ENCODE measurements at regions not wholly inside any gene's neighbourhood (a gene's known extent, or its start where the extent isn't known, plus 50 kb on each side); places are given as distances from the start of the nearest gene placed in this dataset.

DNA sequence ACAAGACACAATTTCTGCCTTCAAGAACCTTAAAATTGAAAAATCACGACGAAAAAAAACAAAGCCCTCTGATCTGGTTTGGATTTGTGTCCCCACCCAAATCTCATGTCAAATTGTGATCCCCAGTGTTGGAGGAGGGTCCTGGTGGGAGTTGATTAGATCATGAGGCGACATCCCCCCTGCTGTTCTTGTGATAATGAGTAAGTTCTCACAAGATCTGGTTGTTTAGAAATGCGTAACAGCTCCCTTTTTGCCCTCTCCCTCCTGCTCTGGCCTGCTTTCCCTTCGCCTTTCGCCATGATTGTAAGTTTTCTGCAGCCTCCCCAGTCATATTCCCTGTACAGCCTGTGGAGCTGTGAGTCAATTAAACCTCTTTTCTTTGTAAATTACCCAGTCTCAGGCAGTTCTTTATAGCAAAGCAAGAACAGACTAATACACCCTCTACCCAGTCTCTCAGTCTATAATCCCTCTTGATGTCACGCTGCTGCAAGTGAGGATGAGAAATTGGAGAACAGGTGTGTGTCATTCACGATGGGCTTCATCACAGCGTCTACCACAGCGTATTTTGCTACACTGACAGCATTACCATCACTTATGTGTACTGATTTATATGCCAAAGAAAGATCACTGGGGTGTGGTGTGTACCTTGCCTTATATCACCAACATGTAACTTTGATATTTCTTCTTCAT is 330.7 kb downstream of the MTX2 start:
- H3K27ac Mint-ChIP-seq, result no peak overlapping the region
- no peaks in the 10 kb centered on the region for H3K36me3 Mint-ChIP-seq (ENCODE audit: low read depth)
- peaks cover 27% of the 10 kb centered on the region for H3K27me3 Mint-ChIP-seq (ENCODE audit: low read depth)
- H3K4me3 Mint-ChIP-seq, result no peak overlapping the region
- no peaks in the 10 kb centered on the region for H3K9me3 Mint-ChIP-seq
- no peaks in the 10 kb centered on the region for H3K4me1 Mint-ChIP-seq (ENCODE audit: low read depth)
- DNase-seq (ENCODE audit: low spot score), result no peak

DNA sequence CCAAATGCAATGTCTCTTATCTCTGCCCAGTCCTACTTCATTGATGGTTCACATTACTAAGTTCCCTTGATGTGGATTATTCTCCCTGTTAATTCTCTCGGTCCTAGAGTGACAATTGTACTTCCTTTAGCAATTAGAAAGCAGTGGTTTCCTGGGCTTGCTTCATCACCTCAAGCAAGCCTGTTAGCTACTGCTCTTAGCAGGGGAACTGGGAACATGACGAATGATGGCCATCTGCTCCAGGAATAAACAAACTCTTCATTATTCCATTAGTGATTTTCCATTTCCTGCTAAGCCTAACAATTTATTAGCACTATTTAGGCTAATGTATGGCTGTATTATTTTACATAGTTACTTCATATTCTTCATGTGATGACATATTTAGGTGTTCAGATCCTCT is 331.8 kb downstream of the MTX2 start:
- Mint-ChIP-seq H3K27ac (no peak overlapping the region), H3K4me3 (no peak overlapping the region), H3K36me3 (ENCODE audit: low read depth) (no peaks in the 10 kb centered on the region), H3K27me3 (ENCODE audit: low read depth) (peaks cover 25% of the 10 kb centered on the region), H3K4me1 (ENCODE audit: low read depth) (no peaks in the 10 kb centered on the region), H3K9me3 (no peaks in the 10 kb centered on the region)
- no peak for DNase-seq (ENCODE audit: low spot score)

DNA sequence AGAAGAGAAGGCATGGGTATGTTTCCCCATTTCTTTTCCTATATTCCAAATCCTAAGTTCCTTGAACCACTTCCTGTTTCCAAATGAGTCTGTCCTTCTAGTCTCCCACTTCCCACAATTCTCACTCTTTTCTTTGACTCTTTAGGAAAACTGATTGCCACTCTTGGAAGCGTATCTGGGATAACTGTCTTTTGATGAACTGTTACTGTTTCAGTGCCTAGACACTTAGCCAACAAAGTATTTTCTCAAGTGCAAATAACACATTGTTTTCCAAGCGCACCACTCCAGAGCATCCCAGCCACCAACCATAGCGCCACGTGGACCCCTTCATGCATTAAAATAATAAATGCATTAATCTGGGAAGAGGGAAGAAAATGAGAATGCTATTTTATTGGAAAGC is 342.8 kb downstream of the MTX2 start:
- DNase-seq (ENCODE audit: low spot score), result no peak
- Mint-ChIP-seq H3K27me3 (ENCODE audit: low read depth) (peaks cover 9% of the 10 kb centered on the region), H3K4me1 (ENCODE audit: low read depth) (no peaks in the 10 kb centered on the region), H3K36me3 (ENCODE audit: low read depth) (no peaks in the 10 kb centered on the region), H3K9me3 (no peaks in the 10 kb centered on the region), H3K27ac (no peak overlapping the region), H3K4me3 (no peak overlapping the region)

DNA sequence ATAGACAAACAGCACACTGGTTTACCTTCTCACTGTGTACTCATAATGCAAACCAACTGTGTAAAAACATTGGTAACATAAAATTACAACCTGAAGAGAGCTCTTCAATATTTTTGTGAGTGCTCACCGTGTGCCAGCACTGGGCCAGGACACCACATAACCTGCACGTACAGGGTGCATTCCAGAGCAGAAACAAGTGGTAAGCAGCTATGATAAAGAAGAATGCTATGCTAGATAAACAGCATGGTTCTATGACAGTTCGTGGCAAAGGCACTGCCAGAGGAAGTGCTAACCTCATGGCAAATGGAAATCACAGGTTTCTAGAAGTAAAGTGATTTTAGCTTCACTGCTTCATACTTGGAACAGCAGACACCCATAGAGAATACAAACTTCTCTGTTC is 343.5 kb downstream of the MTX2 start:
- H3K9me3 Mint-ChIP-seq, result no peaks in the 10 kb centered on the region

DNA sequence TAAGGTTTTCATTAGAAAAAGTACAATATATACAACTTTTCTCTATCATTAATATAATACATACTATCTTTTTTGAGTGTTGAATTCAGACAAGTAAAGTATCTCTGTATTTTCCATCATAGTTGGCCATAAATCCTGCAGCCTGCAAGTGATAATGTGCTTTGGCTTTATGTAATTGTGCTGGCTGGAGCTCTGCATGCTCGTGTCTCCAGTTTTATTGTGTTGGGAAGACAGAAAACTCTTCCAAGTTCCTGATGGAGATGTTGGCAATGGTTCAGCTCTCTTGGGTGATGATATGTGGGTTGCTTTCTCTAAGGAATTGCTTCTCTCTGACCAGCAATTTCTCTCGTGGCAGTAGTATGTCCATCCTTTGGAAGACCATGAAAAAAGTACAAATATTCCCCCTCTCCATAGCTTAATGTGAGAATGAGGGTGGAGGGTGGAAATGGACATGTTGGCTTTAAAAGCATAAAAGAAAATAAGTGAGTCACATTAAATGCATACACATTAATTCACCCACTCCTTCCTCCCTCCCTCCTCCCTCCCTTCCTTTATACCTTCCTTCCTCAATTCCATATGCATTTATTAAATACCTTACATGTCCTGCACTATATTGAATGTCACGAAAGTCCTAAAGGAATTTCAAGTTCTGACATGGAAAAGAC is 344.2 kb downstream of the MTX2 start:
- no peak for DNase-seq (ENCODE audit: low spot score)
- Mint-ChIP-seq H3K36me3 (ENCODE audit: low read depth) (no peaks in the 10 kb centered on the region), H3K27ac (no peak overlapping the region), H3K4me3 (no peak overlapping the region), H3K9me3 (no peaks in the 10 kb centered on the region), H3K4me1 (ENCODE audit: low read depth) (no peaks in the 10 kb centered on the region), H3K27me3 (ENCODE audit: low read depth) (peaks cover 9% of the 10 kb centered on the region)

More for the DNA sequence above, 343.5 kb downstream of the MTX2 start:
- no peaks in the 10 kb centered on the region for H3K4me1 Mint-ChIP-seq (ENCODE audit: low read depth)
- no peak for DNase-seq (ENCODE audit: low spot score)
- peaks cover 9% of the 10 kb centered on the region for H3K27me3 Mint-ChIP-seq (ENCODE audit: low read depth)
- no peak overlapping the region for H3K4me3 Mint-ChIP-seq
- no peak overlapping the region for H3K27ac Mint-ChIP-seq
- no peaks in the 10 kb centered on the region for H3K36me3 Mint-ChIP-seq (ENCODE audit: low read depth)

DNA sequence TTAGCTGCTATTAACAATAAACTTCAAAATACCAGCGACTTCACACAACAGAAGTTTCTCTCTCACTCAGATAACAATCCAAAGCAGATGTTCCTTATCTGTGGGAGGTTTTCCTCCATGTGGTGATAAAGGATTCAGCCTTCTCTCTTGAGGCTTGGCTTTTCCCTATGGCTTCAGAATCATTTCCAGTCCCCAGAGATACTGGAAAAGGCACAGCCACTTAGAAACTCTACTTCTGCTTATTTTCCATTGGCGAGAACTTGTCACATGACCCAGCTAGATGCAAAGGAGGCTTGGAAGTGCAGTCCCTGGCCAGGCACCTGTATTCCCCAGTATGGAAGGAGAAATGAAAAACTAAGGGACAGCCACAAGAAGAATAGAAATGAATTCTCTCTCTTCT is 344.8 kb downstream of the MTX2 start:
- no peaks in the 10 kb centered on the region for H3K9me3 Mint-ChIP-seq
- H3K27ac Mint-ChIP-seq, result no peak overlapping the region
- no peak for DNase-seq (ENCODE audit: low spot score)
- no peaks in the 10 kb centered on the region for H3K4me1 Mint-ChIP-seq (ENCODE audit: low read depth)
- peaks cover 9% of the 10 kb centered on the region for H3K27me3 Mint-ChIP-seq (ENCODE audit: low read depth)
- H3K36me3 Mint-ChIP-seq (ENCODE audit: low read depth), result no peaks in the 10 kb centered on the region
- H3K4me3 Mint-ChIP-seq, result no peak overlapping the region

DNA sequence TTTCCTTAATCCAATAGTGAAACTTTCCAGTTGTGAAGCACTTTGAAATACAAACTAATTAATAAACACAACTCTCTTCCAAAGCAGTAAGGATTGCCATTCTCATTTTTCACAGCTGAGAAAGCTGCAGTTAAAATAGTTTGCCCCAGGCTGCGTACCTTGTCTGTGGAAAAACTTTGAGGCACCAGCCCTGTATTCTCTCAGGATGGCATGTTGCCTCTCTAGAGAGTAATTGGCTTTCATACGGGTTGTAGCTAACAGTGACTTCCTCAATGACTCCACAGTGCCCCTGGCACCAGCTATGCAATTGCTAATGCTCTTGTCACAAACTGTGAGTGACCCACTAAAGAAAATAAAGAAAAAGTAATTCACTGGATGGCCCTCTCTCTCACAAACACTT is 345.7 kb downstream of the MTX2 start:
- H3K36me3 Mint-ChIP-seq (ENCODE audit: low read depth), result no peaks in the 10 kb centered on the region
- H3K4me3 Mint-ChIP-seq, result no peak overlapping the region
- H3K4me1 Mint-ChIP-seq (ENCODE audit: low read depth), result no peaks in the 10 kb centered on the region
- H3K27ac Mint-ChIP-seq, result no peak overlapping the region
- peaks cover 9% of the 10 kb centered on the region for H3K27me3 Mint-ChIP-seq (ENCODE audit: low read depth)
- H3K9me3 Mint-ChIP-seq, result no peaks in the 10 kb centered on the region
- no peak for DNase-seq (ENCODE audit: low spot score)

DNA sequence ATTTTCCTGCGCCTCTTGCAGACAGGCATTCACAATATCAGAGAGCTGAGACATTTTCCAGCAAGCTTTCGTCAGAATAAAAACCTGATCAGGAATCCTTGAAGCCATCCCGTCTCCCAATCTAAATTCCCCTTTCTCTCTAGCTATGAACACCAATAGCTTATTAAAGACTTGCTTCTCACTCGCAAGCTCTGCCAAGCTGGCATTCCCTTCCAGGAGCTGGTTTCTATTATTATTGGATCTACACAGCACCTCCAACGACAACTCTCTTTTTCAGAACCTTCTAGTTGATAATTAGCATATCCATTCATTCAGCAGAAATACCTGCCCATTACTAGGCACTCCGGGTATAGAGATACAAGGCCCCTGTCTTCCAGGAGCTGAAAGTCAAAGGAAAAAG is 350.3 kb downstream of the MTX2 start:
- no peak overlapping the region for H3K27ac Mint-ChIP-seq
- DNase-seq (ENCODE audit: low spot score), result no peak
- H3K36me3 Mint-ChIP-seq (ENCODE audit: low read depth), result no peaks in the 10 kb centered on the region
- no peaks in the 10 kb centered on the region for H3K4me1 Mint-ChIP-seq (ENCODE audit: low read depth)
- no peak overlapping the region for H3K4me3 Mint-ChIP-seq
- no peaks in the 10 kb centered on the region for H3K9me3 Mint-ChIP-seq
- peaks cover 23% of the 10 kb centered on the region for H3K27me3 Mint-ChIP-seq (ENCODE audit: low read depth)

DNA sequence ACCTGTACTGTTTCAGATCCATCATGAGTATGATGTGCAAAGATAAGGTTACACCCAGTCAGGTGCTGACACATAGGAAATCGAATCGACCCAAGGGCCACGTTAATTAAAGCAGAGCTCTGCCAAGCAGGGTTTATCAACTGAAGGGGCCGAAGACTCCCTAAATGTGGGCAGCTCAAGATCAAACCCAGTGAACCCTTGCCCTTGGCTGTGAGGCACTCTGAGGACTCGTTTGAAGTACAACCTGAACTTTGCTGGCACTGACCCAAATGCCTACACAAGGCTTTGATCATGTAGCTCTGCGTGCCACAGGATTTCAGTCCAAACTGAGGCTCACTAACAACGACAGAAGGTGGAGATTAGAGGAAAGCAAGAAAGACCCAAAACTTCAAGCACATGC is 352.1 kb downstream of the MTX2 start:
- Mint-ChIP-seq H3K36me3 (ENCODE audit: low read depth) (no peaks in the 10 kb centered on the region), H3K27me3 (ENCODE audit: low read depth) (peaks cover 26% of the 10 kb centered on the region), H3K27ac (no peak overlapping the region), H3K9me3 (no peaks in the 10 kb centered on the region), H3K4me1 (ENCODE audit: low read depth) (no peaks in the 10 kb centered on the region), H3K4me3 (no peak overlapping the region)
- no peak for DNase-seq (ENCODE audit: low spot score)

DNA sequence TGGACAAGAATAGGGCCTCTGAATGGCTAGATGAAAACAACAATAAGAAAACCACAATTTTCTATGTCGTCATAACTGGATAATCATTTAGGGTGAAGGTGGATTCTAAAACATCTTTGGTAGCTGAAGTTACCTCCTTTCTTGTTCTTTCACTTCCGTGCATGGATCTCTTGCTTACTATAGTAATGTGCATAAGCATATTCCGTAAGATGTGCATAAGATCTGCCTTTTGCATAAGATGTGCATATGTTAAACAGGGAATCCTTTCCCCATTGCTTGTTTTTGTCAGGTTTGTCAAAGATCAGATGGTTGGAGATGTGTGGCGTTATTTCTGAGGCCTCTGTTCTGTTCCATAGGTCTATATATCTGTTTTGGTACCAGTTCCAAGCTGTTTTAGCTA is 353.6 kb downstream of the MTX2 start:
- DNase-seq (ENCODE audit: low spot score), result no peak
- no peak overlapping the region for H3K27ac Mint-ChIP-seq
- H3K4me1 Mint-ChIP-seq (ENCODE audit: low read depth), result no peaks in the 10 kb centered on the region
- H3K36me3 Mint-ChIP-seq (ENCODE audit: low read depth), result no peaks in the 10 kb centered on the region
- H3K27me3 Mint-ChIP-seq (ENCODE audit: low read depth), result peaks cover 29% of the 10 kb centered on the region
- H3K9me3 Mint-ChIP-seq, result no peaks in the 10 kb centered on the region
- no peak overlapping the region for H3K4me3 Mint-ChIP-seq

DNA sequence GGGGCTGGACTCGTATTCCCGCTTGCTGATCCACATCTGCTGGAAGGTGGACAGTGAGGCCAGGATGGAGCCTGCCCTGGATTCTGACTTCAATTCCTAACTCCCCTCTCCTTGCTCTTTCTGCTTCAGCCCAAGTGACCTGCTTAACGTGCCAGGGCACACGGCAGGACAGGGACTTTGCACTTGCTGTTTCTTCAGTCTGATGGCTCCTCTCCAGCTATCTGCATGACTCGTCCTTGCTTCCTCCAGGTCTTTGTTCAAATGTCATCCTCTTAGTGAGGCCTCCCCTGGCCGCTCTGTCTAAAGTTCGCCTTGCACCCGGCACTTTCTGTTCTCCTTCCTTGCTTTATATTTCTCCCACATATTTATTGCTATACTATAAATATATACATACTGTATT is 357.6 kb downstream of the MTX2 start:
- DNase-seq (ENCODE audit: low spot score), result no peak
- H3K9me3 Mint-ChIP-seq, result no peaks in the 10 kb centered on the region
- H3K27me3 Mint-ChIP-seq (ENCODE audit: low read depth), result peaks cover 47% of the 10 kb centered on the region
- H3K36me3 Mint-ChIP-seq (ENCODE audit: low read depth), result no peaks in the 10 kb centered on the region
- no peak overlapping the region for H3K27ac Mint-ChIP-seq
- H3K4me1 Mint-ChIP-seq (ENCODE audit: low read depth), result no peaks in the 10 kb centered on the region
- H3K4me3 Mint-ChIP-seq, result no peak overlapping the region

DNA sequence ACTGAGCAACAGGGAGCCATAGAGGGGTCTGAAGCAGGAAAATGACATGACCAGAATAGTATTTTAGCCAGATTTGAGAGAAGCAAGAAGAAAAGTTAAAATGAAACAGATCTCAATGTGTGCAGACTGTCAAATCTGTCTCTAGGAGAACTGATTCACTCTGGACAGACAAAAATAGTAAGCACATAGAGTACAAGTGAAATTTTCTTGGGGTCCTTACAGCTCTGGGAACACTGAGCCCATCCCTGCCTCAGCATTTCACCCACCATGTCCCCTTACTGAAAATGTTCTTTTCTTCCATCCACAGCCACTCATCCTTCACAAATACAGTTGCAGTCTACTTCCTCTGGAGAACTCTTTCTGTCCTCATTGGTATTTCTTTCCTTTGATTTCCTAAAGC is 359.2 kb downstream of the MTX2 start:
- Mint-ChIP-seq H3K4me1 (ENCODE audit: low read depth) (no peaks in the 10 kb centered on the region), H3K36me3 (ENCODE audit: low read depth) (no peaks in the 10 kb centered on the region), H3K27ac (no peak overlapping the region), H3K4me3 (no peak overlapping the region), H3K9me3 (no peaks in the 10 kb centered on the region), H3K27me3 (ENCODE audit: low read depth) (peaks cover 53% of the 10 kb centered on the region)
- DNase-seq (ENCODE audit: low spot score), result no peak

DNA sequence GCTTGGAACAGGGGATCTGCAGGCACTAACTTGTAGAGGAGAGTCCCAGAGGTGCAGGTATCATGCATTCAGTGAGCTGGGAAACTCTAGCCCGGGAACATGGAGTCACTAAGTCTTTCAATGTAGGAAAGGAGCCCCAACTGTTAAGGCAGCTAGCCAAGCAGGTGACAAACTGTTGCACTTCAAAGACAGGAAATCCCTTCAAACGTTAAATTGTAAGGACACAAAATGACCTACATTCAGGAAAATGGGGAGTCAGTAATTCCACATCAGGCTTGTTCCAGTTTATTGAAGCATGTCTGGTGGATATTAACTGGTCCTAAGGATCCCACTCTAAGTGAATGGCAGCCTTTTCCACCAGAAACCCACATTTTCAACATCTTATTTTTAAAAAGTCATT is 364.5 kb downstream of the MTX2 start:
- DNase-seq (ENCODE audit: low spot score), result no peak
- no peaks in the 10 kb centered on the region for H3K9me3 Mint-ChIP-seq
- H3K36me3 Mint-ChIP-seq (ENCODE audit: low read depth), result peaks cover 1% of the 10 kb centered on the region
- peaks cover 61% of the 10 kb centered on the region for H3K27me3 Mint-ChIP-seq (ENCODE audit: low read depth)
- H3K4me1 Mint-ChIP-seq (ENCODE audit: low read depth), result peaks cover 5% of the 10 kb centered on the region
- no peak overlapping the region for H3K4me3 Mint-ChIP-seq
- no peak overlapping the region for H3K27ac Mint-ChIP-seq

DNA sequence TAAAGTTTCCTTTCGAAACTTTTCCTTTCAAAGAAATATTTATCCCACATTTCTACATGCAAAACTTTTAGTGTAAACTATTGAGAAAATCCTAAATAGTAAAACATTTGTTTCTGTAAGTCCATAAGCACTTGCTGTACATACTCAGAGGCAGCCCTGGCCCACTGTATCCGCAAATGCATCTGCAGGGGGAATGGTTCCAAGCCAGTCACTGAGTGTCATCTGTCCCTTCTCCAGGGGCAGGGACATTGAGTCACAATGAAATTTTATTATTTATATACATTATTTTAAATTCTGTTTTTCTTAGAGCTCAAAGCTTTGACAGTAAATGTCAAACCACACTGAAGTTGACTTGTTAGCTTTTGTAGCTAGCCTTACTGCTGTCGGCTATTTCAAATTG is 367.2 kb downstream of the MTX2 start:
- no peak overlapping the region for H3K4me3 Mint-ChIP-seq
- H3K4me1 Mint-ChIP-seq (ENCODE audit: low read depth), result peaks cover 5% of the 10 kb centered on the region
- H3K27ac Mint-ChIP-seq, result no peak overlapping the region
- peaks cover 70% of the 10 kb centered on the region for H3K27me3 Mint-ChIP-seq (ENCODE audit: low read depth)
- H3K36me3 Mint-ChIP-seq (ENCODE audit: low read depth), result peaks cover 1% of the 10 kb centered on the region
- no peaks in the 10 kb centered on the region for H3K9me3 Mint-ChIP-seq
- DNase-seq (ENCODE audit: low spot score), result no peak

DNA sequence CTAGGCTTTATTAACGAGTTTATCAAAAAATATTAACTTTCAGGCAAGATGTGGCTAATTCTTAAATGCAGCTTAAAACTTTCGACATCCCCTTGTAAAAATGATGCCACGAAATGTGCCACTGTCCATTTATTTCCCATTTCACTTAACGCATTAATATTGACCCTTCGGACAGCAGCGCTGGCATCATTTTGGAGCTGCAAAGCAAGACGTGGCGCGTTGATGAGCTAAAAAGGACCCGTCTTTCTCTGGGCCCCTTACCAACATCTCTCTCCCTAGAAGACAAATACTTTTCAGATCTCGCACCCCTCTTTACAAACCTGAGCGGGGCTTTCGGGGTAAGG is 367.9 kb downstream of the MTX2 start:
- Mint-ChIP-seq H3K4me1 (ENCODE audit: low read depth) (peaks cover 5% of the 10 kb centered on the region), H3K27ac (no peak overlapping the region), H3K9me3 (no peaks in the 10 kb centered on the region), H3K36me3 (ENCODE audit: low read depth) (peaks cover 1% of the 10 kb centered on the region), H3K27me3 (ENCODE audit: low read depth) (peaks cover 74% of the 10 kb centered on the region), H3K4me3 (peak overlapping the region; percentile 62)
- no peak for DNase-seq (ENCODE audit: low spot score)

Measured in T-helper 2 cell treated with Interferon-gamma antibody and Interleukin-4, amounts not matched to agents 5 μg/mL and 100 μg/mL, for 36 hours (primary cell).